HG02943 (cell line): ENCODE measurements at regions not wholly inside any gene's neighbourhood (a gene's known extent, or its start where the extent isn't known, plus 50 kb on each side); places are given as distances from the start of the nearest gene placed in this dataset.
"Not testable (repeated sequence)": the region's sequence is repeated elsewhere in the genome, so short reads cannot be mapped to it uniquely, and the experiment has no call there.

Experiments
- ATAC-seq: cut with Tn5 transposase; IDR thresholded peaks from one replicate; pipeline ENCODE4 v1.9.1; 2021; ENCODE audit warnings: mild to moderate bottlenecking, low read depth, moderate library complexity; ENCODE audit not compliant: unreplicated experiment

DNA sequence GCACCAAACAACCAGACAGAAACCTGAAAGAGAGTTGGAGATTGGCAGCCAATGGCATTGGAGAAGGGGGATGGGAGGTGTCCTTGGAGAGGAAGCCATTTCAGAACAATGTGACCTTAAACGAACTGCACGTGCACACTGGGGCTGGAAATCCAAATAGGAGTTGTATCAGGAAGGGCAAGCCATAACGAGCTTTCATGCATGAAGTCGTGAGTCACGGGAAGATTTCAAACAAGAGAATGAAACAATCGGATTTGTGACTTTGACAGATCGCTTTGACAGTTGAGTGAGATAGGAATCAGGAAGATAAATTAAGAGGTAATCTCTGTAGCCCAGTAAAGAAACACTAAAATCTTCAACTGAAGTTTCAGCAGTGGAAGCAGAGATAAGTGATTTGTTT, 445.8 kb upstream of the ZP4 start:
- ATAC-seq, result no peak

DNA sequence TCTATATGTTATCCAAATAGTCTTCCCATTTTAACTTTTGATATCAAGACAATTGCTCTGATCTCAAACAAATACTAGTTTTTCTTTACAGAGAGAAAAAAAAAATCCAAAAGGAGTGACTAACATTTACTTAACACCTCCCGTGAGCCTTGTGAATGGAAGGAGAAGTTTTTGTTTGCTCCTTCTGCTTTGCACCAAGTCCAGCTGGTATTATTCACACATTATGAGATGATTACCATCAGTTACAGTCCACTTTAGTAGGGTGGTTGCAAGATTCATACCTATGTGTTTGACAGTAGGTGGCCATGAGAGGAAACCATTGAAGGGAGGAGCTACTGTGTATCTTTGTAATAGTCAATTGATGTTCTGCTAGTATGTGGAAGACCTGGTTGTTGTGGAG, 443.4 kb upstream of the ZP4 start:
- ATAC-seq, result no peak

DNA sequence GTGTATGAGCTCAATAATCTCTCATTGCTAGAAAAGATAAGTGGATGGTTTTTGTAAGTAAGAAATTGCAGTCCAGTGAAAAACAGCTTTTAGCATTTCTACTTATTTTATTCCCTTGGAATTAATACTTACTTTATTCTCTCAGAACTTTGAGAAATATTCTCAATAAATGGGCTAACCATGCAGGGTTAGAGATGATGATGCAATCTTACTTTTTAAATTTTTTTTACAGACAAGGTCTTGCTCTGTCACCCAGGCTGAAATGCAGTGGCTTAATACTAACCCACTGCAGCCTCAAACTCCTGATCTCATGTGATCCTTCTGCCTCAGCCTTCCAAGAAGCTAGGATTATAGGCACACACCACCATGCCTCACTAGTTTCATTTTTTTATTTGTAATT, 440.8 kb upstream of the ZP4 start:
- no peak for ATAC-seq

DNA sequence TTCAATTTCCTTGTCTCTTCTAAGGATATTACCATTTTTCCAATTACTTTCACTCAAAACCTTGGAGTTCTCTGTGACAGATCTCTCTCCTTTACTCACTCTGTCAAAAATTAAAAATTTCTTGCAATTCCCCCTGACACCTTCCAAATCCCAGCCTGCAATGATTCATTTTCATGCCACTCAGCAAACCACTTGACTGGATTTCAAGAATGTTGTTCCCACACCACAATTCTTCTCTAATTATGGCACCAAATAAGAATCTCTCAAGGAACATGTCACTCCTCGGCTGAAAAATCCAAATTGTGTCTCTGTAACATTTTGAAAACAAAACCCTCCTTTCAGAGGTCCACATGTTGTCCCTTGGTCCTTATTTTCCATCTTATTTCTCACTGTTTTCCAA, 438.9 kb upstream of the ZP4 start:
- no peak for ATAC-seq

DNA sequence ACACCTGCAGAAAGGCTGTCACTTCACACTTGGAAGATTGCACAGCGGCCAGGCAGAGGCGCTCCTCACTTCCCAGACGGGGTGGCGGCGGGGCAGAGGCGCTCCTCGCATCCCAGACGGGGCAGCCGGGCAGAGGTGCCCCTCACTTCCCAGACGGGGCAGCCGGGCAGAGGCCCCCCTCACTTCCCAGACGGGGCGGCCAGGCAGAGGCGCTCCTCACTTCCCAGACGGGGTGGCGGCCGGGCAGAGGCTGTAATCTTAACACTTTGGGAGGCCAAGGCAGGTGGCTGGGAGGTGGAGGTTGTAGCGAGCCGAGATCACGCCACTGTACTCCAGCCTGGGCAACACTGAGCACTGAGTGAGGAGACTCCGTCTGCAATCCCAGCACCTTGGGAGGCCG, 436.3 kb upstream of the ZP4 start:
- ATAC-seq, result not testable (repeated sequence)

DNA sequence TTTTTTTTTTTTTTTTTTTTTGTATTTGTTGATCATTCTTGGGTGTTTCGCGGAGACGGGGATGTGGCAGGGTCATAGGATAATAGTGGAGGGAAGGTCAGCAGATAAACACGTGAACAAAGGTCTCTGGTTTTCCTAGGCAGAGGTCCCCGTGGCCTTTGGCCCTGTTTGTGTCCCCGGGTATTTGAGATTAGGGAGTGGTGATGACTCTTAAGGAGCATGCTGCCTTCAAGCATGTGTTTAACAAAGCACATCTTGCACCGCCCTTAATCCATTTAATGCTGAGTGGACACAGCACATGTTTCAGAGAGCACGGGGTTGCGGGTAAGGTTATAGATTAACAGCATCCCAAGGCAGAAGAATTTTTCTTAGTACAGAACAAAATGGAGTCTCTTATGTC, 435.8 kb upstream of the ZP4 start:
- not testable (repeated sequence) for ATAC-seq

DNA sequence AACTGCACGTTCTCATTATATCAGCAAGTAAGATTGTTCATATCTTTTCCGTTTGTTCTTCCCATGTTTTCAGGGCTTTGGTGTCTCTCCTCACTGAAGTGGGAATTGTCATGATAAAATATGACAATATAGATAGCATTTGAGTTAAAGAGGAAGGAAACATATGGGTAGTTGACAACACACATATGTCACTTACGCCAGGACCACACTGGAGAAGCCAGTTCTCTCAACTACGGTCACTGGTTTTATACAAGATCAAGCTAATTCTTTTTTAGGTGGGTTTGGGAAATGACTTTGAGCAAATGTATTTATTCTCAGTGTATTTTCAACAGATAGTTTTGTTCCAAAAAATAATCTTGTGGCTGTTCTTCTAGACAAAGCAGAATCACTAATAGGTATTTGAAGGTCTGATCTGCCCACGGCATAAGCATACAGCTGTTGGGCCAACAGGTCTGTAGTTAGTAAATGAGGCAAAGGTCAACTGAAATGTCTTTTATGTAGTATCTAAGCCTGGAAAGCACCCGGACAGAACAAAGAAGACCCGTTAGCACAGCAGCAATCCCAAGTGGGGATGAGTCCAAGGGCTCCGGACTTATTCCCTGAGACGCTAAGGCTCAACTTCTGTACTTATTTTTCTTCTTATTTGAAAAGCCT, 433.6 kb upstream of the ZP4 start:
- ATAC-seq, result no peak

DNA sequence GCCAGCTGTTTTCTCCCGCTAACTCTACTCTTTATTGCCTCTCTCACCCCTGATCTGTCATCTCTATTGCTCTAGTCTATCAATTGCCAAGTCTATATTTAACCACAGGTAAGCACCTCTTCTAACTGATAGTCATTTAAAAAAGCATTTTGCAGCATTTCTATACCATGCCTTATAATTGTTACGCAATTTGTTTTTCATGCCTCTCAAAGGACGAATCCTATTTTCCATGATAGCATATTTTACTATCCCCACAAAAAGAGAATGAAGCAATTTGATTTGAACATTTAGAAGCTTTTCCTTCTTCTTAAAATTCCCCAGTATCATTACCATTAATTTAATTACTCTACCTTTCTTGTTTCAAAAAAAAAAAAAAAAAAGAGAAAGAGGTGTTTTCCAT, 432.8 kb upstream of the ZP4 start:
- no peak for ATAC-seq

DNA sequence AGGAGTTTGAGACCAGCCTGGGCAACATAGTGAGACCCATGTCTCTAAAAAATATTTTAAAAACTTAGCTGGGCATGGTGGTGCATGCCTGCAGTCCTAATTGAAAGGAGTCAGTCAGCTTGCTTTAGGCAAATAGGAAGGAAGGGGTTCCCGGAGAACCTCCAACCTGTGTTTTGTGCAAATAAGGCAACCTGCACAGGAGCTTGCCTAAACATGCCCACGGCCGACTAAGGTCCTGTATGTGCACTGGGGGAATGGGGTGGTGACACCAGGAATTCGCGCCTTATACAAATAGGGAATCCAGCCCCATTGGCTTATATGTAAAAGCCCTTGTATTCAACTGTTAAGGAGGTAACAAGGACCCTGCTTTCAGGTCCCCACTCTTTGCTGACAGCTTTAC, 429.2 kb upstream of the ZP4 start:
- ATAC-seq, result no peak

DNA sequence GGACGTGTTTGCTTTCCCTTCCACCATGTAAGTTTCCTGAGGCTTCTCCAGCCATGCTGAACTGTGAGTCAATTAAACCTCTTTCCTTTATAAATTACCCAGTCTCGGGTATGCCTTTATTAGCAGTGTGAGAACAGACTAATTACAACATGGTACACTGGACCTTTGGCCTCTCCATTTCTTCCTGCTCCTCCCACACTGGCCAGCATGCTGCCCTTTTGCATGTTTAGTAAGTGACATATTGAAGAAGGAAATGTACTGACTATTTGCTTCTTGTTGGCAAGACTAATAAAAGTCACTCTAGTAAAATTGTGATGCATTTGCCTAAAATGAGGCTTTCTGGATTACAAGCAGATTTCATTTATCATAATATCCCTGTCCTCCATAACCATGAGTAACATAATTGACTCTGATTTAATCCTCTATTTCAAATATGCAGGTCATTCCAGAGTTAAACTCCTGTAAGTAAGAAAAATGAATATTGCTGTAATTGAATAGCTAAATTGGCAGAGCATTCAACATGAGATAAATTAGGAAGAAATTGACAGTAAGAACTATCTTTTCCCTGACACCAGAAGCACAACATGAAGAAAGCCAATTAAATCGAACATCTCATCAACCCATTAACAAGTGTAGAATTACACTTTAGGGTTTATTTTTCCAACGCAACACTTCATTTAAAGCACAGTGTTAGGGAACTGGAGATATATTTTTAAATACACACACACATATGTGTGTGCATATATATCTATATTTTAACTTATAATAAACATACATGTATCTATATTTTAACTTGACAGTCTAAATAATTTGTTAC, 427.8 kb upstream of the ZP4 start:
- no peak for ATAC-seq

DNA sequence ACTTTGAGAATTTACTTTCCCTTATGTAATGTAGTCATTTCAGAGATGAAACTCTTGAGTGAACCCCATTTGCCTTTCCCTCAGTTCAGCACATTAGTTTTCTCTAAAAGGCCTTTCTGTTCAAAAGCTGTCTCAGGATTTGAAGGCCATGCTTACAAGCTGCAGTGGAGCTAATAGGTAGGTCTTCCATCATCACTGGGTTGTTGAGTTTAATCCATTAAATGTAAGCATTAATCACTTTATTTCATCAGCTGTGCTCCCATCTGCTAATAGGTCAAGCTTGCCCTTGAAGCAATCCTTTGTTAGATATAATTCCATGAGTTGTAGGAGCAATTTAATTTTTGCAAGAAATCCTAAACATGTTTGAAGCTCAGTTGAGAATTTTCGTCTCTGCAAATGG, 422.2 kb upstream of the ZP4 start:
- no peak for ATAC-seq

DNA sequence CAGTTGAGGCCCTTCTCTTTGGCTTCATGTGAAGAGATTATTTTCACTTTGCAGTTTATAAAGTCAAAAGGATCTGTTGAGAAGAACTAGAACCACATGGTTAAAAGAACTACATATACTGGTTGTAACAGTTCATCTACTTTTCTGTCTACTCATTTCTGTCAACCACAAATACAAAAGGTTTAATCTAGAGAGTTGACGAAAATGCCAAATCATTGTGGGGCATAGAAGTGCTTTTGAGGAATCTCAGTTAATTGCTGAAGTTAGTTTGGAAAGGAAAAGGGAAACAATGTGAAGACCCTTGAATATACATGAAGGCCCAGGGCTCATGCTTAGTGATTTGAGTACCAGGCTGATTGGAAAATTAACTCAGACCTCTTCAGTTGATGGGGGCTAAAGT, 415.7 kb upstream of the ZP4 start:
- no peak for ATAC-seq

DNA sequence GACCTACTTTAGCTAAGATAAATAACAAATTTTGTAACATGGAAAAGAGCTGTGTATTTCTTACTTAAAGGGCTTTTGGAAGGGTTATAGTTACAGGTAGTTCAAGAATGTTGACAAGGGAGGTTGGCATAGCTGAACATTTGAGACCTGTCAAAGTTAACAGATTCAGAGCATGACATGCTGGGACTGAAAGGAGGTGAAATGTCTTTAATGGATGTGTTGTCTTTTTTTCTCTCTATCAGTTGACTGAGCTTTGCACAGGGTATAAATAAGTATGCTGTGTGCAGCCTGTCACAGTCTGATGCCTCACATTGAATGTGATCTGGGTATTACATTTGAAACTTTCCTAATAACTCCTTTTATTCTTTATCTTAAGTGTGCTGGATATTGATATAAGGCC, 411.9 kb upstream of the ZP4 start:
- ATAC-seq, result no peak

DNA sequence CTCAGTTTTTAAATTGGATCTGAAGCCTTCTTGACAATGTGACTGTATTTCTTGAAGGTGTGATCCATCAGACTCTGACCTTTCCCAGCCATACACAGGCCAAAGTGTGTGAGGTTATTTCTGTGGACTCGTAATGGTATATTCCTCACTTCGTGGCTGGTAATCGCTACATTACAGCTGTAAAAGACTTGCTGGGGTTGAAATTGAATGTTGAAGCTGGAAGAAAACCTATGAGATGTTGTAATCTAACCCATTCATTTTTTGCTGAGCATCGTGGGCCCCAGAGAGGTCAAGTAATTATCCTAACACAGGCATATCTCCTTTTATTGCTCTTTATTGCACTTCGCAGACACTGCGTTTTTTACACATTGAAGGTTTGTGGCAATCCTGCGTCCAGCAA, 405.6 kb upstream of the ZP4 start:
- ATAC-seq, result no peak

DNA sequence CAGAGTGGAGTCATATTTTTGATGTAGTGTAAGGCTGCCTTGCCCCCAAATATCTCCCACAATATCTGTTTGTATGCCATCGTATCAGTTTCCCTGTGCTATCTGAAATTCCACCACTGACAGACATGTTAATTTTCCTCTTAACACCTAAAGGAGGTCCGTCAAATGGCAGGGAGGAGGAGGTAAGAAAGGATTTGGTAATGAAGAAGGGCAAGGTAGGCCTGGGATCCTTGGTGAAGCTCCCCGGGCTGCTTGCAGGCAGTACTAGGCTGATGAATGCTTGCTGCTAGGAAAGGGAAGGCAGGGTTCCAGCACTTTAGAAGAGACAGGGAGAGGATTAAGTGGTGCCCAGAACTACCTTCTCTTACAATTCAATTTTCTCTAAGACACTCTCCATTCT, 402.4 kb upstream of the ZP4 start:
- ATAC-seq, result no peak

DNA sequence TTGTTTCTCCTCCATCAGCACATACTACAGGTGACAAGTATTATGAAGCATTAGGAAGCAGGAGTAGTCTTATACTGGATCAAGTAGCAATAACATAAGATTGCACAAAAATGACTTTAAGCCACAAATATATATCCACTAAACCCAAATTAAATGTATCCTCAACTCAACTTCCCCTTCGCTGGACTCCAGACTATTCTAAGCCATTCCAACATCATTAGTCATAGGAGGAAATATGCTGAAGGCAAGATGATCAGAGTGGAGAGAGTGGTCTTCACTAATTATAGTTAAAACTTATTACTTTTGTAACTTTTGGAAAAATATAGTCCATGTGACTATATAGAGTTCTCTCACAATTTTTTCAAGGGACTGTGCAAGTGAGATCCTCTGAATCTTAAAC, 390.7 kb upstream of the ZP4 start:
- ATAC-seq, result no peak

DNA sequence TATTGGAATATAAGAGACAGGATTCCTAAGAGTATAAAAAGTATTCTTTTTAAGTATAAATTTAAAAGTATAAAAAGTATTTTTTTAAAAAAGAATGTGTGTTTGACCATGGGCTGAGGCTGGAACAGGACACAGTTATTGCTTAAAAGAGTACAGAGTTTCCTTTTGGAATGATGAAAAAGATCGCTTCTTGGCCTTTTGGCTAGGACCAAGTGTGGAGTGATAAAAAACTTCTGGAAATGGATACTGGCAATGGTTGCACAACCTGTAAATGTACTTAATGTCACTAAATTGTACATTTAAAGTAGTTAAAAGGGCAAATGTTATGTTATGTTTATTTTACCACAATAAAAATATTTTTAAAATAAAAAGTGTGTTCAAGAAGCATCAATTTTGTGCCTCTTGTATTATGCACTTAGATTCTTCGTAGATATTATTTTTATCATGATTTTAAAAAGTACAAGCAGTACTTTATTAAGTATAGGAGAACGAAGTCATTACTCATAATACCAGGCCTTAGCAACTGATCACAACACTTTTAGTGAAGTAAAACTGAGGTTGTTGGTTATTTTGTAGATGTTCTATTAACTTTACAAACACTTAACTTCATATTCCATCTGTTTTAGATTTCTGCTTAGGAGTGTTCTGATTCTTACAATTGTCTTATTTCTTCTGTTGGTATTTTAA, 389.1 kb upstream of the ZP4 start:
- ATAC-seq, result no peak

DNA sequence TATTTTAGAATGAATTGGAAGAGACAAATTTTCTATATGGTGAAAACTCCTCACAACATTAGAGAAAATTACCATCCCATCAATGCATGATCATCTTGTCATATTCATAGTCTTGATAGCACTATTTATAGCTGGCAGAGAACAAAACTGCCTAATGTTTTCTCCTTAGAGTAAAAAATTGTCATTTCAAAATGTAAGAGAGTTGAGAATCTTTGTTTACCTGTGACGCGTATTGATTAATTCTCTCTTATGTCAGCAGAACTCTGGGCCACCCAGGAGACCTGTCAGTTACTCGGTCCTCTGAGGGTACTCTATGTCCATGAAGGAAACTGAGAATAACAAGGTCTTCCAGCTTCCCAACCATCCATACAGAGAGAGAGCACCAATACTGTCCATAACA, 381.4 kb upstream of the ZP4 start:
- no peak for ATAC-seq

DNA sequence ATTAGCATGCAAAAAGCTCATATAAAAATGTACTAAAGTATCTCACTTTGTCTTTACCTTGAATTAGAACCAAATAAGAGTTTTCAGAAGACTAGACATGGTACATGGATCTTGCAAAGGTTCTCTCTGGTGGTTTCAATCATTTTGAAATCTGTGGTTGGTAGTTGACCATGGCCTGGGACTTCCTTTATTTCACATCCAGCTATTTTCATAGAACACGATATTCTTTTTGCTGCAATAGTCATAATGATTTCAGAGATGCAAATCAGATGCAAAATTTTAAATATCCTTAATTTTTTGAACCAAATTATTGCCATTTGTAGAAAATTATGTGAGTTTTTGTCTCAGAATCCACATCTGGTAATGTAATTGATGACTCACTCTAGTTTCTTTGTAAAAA, 375.1 kb upstream of the ZP4 start:
- no peak for ATAC-seq

DNA sequence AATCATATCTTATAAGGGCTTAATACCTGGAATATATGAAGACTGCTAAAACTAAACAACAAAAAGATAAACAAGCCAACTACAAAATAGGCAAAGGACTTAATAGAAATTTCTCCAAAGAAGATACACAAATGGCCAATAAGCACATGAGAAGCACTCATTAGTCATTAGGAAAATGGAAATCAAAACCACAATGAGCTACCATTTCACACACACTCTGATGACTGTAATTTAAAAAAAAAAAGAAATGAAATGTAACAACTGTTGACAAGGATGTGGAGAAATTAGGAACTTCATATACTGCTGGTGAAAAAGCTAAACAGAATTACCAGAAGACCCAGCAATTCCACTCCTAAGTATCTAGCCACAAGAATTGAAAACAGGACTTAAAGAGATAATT, 374.2 kb upstream of the ZP4 start:
- no peak for ATAC-seq

DNA sequence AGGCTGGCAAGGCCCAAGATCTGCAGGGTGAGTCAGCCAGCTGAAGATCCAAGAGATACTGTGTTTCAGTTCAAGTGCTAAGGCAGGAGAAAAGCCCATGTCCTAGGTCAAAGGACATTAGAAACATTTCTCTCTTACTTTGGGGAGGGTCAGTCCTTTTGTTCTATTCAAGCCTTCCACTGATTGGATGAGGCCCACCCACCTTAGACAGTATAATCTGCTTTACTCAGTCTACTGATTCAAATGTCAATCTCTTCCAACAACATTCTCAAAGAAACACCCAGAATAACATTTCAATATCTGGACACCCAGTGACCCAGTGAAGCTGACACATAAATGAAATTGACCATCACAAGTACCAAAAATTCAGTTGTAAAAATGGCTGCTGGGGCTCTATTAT, 367.8 kb upstream of the ZP4 start:
- ATAC-seq, result no peak
